Inferior parietal cortex (tissue), 1 donor: ENCODE measurements at regions not wholly inside any gene's neighbourhood (a gene's known extent, or its start where the extent isn't known, plus 50 kb on each side); places are given as distances from the start of the nearest gene placed in this dataset.

Source experiments
- DNase-seq: peaks from one replicate; pipeline ENCODE4 v3.0.0-alpha.2; 2016; ENCODE audit errors: extremely low spot score

GRCh38 chr9:113818391-113818790 is 57.7 kb upstream of the ZNF618 start:
- DNase-seq: no peak

- DNase-seq: no peak
Measured at GRCh38 chr9:113822315-113822714, 53.8 kb upstream of the ZNF618 start.

- no peak for DNase-seq
Measured at GRCh38 chr9:113823421-113823820, 52.7 kb upstream of the ZNF618 start.
